Head of caudate nucleus (tissue), 42 donors: ENCODE measurements at regions not wholly inside any gene's neighbourhood (a gene's known extent, or its start where the extent isn't known, plus 50 kb on each side); places are given as distances from the start of the nearest gene placed in this dataset.
A peak's percentile ranks its signal among the peaks of the same experiment; 100 is the strongest.

Experiments used
- DNase-seq, 42 donors: peaks; one replicate each; pipeline versions ENCODE4 v3.0.0 to v3.0.0-alpha.2; 2020 to 2021; ENCODE audit warnings: mixed read lengths in 7 of 42
- intact Hi-C: fragments of 100-400 bp; cut with DNase I; formaldehyde crosslinking; loops from one replicate; pipeline ENCODE4 v1.15.0; 2022

GRCh38 chrX:40488296-40488695, 92.5 kb upstream of the ATP6AP2 start:
- intact Hi-C loops = no loop called here
- no peak for DNase-seq

GRCh38 chrX:40485973-40486372, 94.8 kb upstream of the ATP6AP2 start:
- intact Hi-C loops = no loop called here
- DNase-seq = no peak

- intact Hi-C loops = no loop called here
- no peak for DNase-seq
Measured at GRCh38 chrX:40485102-40485826, 95.5 kb upstream of the ATP6AP2 start.

GRCh38 chrX:40484408-40485091, 96.2 kb upstream of the ATP6AP2 start:
- intact Hi-C loops = no loop called here
- DNase-seq = peak in 8 of 42 donors; percentile 4 to 58 (median 36)

- intact Hi-C loops = no loop called here
- DNase-seq = no peak
Measured at GRCh38 chrX:40483502-40483901, 97.3 kb upstream of the ATP6AP2 start.

GRCh38 chrX:40479777-40480318, 100.9 kb upstream of the ATP6AP2 start:
- no peak for DNase-seq
- intact Hi-C loops = no loop called here

GRCh38 chrX:40478474-40479065, 102.2 kb upstream of the ATP6AP2 start:
- intact Hi-C loops = no loop called here
- DNase-seq = no peak

- intact Hi-C loops = no loop called here
Measured at GRCh38 chrX:40476958-40477357, 103.8 kb upstream of the ATP6AP2 start.

GRCh38 chrX:40474645-40475044, 106.1 kb upstream of the ATP6AP2 start:
- no peak for DNase-seq
- intact Hi-C loops = no loop called here

More at GRCh38 chrX:40476958-40477357, 103.8 kb upstream of the ATP6AP2 start:
- DNase-seq = no peak

GRCh38 chrX:40474205-40474626, 106.6 kb upstream of the ATP6AP2 start:
- intact Hi-C loops = no loop called here
- peak in 2 of 42 donors; percentile 4 to 42 for DNase-seq

GRCh38 chrX:40473460-40474204, 107.1 kb upstream of the ATP6AP2 start:
- no peak for DNase-seq
- intact Hi-C loops = no loop called here

GRCh38 chrX:40471965-40472648, 108.7 kb upstream of the ATP6AP2 start:
- intact Hi-C loops = no loop called here
- DNase-seq = peak; percentile 4 to 70 (median 41)

GRCh38 chrX:40470830-40471429, 109.8 kb upstream of the ATP6AP2 start:
- no peak for DNase-seq

GRCh38 chrX:40469316-40469715, 111.5 kb upstream of the ATP6AP2 start:
- intact Hi-C loops = no loop called here

More at GRCh38 chrX:40470830-40471429, 109.8 kb upstream of the ATP6AP2 start:
- intact Hi-C loops = no loop called here

GRCh38 chrX:40468033-40468846, 112.5 kb upstream of the ATP6AP2 start:
- intact Hi-C loops = no loop called here
- DNase-seq = peak; percentile 43 to 89 (median 78)

More at GRCh38 chrX:40469316-40469715, 111.5 kb upstream of the ATP6AP2 start:
- no peak for DNase-seq

GRCh38 chrX:40467454-40467853, 113.3 kb upstream of the ATP6AP2 start:
- no peak for DNase-seq
- intact Hi-C loops = no loop called here
